ENCODE measurements at regions not wholly inside any gene's neighbourhood (a gene's known extent, or its start where the extent isn't known, plus 50 kb on each side); places are given as distances from the start of the nearest gene placed in this dataset.

- TF ChIP-seq, protein P1, sequence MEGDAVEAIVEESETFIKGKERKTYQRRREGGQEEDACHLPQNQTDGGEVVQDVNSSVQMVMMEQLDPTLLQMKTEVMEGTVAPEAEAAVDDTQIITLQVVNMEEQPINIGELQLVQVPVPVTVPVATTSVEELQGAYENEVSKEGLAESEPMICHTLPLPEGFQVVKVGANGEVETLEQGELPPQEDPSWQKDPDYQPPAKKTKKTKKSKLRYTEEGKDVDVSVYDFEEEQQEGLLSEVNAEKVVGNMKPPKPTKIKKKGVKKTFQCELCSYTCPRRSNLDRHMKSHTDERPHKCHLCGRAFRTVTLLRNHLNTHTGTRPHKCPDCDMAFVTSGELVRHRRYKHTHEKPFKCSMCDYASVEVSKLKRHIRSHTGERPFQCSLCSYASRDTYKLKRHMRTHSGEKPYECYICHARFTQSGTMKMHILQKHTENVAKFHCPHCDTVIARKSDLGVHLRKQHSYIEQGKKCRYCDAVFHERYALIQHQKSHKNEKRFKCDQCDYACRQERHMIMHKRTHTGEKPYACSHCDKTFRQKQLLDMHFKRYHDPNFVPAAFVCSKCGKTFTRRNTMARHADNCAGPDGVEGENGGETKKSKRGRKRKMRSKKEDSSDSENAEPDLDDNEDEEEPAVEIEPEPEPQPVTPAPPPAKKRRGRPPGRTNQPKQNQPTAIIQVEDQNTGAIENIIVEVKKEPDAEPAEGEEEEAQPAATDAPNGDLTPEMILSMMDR (IDR thresholded peaks at IDR 0.05), result no peak
- TF ChIP-seq ZFX (IDR thresholded peaks at IDR 0.05; ENCODE audit: borderline replicate concordance), result no peak
Observed at GRCh38 chr9:108101410-108101809, 611.8 kb upstream of the KLF4 start.

Measured in 22Rv1 (cell line).